Pulmonary artery endothelial cell (primary cell): ENCODE measurements at regions not wholly inside any gene's neighbourhood (a gene's known extent, or its start where the extent isn't known, plus 50 kb on each side); places are given as distances from the start of the nearest gene placed in this dataset.

Experiments
- DNase-seq: peaks from one replicate; pipeline ENCODE4 v3.0.0-alpha.2; 2011; ENCODE audit warnings: low read depth, low spot score

DNA sequence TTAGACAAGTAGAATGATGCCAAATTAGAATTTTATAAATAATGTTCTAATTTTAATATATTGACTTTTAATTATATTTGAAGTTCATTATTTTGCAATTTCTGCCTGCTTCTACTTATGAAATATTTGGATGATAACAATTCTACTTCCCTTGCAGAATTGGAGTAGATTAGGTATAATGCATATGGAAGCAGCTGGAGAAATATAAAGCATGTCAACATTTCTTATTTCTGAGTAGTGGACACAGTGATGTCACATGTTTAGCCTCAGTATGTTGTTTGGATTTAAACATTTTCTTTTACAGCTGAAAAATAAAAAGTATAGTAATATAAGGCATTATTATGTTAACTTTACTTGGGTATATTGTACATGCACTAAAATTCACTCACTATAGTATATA, 344.2 kb upstream of the E2F7 start:
- no peak for DNase-seq

DNA sequence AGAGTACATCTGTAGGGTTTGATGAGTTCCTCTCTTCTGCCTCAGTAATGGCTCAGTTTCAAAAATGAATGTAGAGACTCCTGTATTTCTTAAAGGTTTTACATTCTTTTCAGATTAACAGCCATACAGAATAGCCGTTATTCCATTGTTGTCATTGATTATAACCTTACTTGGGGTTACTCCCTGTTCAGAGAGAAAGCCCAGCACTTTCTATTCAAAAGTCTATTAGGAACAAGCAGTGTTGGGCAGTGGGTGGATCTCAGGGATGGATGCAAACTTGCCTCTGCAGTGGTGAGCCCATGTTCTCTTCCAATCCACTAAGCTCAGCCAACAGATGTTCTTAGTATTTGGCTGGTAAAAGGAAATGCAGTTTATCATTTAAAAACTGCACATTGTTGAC, 342.6 kb upstream of the E2F7 start:
- DNase-seq: no peak

DNA sequence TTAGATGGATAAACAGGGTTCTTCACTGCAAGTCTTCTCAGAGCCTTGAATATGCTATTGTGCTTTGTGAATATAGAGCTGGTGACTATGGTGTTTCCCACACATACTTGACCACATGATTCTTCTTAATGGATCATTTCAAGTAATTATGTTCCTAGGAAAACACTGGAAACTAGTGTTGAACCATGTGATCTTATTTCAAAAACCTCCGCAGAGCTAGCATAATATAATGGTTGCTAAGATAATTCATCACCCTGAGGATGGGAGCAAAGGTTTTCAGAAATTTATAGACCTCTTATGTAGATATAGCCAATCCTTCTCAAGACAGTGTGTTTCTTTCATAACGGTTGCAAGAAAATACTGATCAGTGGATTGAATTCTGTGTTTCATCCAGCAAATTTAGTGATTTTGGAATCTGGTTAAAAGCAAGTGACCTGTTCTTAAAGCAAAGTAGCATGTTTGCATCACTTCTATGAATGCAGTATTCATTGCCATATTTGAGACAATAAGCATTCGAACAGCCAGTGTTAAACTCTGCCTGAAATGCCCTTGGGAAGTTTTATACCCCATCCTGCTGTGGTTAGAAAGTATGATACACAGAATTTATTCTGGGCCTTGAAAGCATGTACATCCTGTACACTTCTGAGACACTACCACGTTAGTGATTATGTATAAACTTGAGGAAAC, 341.0 kb upstream of the E2F7 start:
- no peak for DNase-seq

DNA sequence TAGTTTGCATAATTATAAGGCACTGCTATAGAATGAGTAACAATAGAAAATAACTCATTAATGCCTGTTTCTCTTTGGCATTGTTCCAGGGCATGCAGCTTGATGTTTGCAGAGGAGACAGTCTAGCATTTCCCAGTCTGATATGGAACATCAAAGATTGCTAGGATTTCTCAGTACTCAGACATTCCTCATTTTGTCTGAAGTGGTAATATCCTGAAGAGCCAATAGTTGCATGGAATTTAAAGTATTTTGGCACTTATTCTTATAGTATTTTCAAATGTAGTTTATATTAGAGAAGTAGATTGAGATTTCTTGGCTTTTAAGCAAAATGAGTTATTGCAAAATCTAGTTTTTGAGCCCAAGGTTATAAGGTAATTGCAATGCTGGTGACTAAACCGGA, 337.3 kb upstream of the E2F7 start:
- no peak for DNase-seq

DNA sequence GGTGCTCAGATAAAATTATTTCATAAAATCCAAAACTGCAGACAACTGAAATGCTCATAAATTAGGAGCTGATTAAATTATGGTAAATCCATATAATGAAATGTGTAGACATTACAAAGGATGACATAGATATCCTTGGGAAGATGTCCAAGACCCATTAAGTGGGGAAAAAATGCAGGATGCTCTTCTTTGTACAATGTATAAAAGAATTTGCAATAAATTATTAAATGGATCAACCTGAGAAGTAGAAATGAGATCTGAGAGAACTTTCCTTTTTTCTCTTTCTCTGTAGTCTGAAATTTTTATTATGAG, 336.4 kb upstream of the E2F7 start:
- no peak for DNase-seq

DNA sequence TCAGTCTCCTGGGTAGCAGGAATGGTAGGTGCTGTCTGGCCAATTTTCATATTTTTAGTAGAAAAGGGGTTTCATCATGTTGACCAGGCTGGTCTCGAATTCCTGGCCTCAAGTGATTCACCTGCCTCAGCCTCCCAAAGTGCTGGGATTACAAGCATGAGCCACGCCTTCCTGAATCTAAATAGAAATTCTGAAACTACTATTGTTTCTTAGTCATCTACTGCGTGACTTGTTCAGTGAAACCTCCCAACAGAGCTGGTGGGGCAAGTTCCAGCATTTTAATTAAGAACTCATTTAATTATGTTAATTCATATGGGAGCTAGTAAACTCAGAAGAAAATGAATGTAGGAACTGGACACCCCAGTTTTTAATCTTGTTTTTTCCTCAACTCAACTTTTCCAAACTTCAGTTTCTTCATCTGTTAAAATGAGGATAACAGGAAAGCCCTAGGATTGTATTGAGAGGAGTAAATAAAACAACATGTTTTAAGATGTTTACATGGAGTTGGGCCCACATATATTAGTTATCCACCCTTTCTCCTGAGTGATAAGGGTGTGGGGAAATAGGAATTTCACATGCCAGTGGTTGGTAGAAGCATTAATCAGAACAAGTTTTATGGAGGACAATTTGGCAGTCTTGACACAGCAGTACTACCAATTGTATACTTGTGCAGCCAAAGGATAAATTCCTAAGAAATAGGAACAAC, 335.8 kb upstream of the E2F7 start:
- no peak for DNase-seq

DNA sequence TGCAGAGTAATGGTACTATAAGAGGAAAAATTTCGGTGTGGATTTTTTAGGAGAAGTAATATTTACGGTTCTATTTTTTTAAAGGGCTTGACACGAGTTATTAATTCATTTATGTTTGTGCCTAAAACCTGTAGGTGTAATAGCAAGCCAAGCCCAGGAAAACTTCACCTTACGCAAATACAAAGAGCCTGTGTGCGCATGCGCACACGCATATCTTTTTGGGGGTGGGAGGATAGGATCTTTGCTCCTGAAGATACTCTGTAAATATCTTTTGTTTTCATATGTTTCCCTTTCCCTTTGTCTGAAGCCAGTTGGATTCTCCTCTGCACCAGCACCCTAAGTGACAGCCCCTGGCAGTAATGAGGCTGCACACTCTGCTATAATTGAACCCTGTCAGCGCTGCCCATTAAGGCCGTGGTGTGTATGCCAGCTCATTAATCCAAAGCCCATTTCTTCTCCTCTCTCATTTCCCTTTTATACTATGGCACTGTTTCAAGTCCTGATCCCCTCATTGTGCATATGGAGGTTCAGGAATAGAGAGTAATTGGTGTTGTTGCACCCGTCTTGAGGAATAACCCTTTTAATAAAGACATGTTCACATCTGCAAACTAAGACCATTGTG, 327.2 kb upstream of the E2F7 start:
- DNase-seq: no peak

DNA sequence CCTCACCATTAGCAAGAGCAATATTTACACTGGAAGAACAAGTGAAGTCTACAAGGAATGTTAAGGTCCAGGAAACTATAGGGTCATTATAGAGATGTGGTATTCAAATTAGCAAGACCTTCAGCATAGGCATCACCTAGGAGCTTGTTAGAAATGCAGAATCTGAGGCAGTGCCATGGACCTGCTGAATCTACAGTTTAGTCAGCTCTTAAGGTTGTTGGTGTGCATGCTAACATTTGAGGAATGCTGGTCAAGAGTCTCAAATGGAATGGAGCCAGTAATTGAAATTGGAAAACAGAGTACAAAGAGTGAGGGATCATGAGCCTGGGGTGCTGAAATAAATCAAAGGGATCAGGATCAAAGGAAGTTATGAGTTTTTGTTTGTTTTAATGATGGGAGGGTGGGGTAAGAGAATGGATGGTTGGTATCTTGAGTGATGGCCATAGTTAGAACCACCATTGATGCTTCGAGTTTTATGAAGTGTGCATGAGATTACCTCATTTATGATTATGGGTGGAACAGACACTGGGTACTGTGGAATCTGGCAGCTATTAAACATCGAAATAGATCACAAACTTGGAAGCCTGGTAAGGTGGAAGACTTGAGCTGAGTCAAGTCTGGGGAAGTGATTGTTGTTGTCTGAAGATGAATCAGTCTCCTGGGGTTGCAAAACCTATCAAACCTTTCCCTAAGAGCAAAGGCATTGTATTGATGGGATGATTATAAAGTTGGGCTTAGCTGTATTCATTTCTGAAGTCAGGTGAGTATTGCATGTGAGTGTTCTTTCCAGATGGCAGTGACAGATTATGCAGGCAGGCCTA, 323.3 kb upstream of the E2F7 start:
- DNase-seq: no peak

DNA sequence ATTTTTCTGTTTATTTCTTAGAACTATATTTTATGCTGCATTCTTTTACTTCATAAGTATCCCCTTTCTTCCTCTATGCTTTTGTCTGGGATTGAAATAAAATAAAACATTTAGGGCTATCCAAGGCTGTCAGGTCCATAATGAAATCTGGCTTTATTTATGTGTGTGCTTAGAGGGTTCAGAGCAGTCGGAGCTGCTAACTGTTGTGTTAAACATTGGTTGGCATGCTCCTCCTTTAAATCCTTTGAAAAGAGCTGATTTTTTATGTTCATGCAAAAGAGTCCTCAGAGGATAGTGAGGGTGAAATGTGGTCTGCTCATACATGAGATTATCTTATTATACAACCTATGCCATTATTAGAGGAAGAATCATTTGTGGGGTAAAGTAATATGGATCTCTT, 322.3 kb upstream of the E2F7 start:
- DNase-seq: no peak

DNA sequence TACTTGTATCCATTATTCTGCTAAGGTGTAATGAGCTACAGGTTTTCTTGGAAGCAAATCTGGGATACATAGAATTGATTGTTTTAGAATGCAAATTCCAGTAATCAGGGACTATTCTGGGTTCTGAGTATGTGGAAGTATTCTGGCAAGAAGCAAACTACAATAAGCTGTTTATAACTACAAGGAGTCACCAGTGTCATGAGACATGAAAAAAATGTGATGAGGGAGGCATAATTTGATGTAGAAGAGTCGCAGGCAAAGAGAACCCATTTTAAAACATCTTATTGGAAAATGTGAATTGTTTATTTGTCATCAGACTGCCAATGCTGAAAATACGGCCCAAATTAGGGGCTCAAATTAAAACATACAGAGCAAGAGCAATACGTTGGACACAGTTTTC, 321.8 kb upstream of the E2F7 start:
- no peak for DNase-seq

DNA sequence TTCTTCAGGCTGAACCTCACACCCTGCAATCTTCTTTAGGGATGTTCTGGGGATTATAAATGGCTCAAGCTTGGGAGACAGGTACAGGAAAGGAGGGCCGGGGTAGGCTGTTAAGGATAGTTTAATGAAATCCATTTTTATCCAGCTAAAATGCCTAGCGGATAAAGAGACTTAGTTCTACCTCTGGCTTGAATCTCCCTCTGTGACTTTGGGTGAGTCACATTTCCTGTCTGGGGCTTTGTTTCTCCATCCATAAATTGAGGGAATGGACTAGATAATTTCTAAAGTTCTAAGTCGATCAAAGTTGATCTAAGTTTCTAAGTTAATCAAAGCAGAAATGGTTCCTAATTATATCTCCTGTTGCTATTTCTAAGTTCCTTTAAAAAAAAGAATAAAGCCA, 319.6 kb upstream of the E2F7 start:
- no peak for DNase-seq

DNA sequence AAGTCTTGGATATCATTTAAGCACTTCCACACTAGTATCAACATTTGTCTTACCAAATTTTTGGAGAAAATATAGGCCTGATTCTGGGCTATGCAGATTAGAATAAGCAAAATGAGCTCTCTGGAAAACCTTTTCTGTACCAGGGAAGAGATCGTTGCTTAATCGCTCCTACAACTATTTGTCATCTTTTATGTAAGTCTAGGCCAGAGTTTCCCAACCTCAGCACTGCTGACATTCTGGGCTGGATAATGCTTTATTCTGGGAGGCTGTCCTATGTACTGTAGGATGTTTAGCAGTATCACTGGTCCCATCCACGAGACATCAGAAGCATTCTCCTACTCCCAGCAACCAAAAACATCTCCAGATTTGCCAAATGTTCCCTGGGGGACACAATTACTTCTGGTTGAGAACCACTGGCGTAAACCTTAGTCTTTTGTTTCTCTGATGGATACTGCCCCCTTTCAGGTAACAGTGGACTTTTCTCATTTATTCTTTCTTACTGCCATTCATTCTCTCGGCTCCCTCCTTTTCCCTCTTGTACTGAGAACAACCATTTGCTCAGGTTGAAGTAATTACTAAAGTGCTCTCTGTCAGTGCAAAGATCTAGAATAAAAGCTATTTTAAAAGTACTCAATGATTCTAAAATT, 316.9 kb upstream of the E2F7 start:
- DNase-seq: no peak

DNA sequence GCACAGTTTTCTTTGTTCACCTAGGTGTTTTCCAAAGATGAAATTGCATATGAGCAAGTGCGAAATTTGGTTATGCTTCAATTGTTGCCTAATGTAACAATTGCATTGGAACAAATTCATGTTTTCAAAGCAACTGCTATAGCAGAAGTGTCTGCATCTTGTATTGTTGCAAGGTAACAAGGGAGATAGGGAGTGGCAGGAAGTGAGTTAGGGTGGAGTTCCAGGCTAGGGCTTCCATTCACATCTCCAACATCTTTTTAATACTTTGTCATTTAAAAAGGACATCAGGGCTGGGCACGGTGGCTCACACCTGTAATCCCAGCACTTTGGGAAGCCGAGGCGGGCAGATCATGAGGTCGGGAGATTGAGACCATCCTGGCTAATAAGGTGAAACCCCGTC, 312.3 kb upstream of the E2F7 start:
- no peak for DNase-seq

DNA sequence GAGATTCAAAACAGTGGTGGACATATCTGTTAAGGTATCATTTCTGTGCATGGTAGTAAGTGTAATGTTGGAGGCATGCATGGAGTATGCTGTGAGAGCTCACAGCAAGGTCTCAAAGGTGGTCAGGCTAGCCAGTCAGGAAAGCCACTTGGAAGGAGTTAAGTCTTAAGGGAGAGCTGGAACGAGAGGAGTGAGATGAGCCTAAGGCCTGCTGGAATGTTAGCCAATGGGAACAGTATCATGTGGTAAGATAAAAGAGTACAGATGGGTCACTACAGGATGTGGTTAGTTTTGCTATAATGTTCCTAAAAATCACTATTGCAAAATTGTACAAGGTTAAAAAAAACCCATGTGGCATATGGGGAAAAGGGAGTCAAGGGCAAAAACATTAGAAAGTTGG, 311.7 kb upstream of the E2F7 start:
- DNase-seq: no peak

DNA sequence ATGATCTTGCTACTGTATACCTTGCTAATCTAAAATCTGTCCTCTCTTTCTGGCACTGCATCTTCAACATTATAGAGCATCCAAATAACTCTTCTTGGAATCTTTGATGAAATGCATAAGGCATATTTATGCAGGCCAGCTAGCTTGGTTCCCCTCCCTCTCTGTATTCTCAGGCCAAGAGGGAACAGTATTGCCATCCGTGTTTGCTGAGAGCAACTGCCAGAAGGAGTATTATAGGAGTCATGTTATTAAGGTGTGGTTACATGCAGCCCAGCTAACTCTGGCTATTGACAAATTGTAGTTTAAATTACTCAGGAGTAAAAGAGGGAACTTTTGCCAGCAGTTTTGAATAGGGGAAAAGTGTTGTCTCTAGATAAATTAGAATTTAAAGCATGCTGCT, 309.3 kb upstream of the E2F7 start:
- DNase-seq: no peak

DNA sequence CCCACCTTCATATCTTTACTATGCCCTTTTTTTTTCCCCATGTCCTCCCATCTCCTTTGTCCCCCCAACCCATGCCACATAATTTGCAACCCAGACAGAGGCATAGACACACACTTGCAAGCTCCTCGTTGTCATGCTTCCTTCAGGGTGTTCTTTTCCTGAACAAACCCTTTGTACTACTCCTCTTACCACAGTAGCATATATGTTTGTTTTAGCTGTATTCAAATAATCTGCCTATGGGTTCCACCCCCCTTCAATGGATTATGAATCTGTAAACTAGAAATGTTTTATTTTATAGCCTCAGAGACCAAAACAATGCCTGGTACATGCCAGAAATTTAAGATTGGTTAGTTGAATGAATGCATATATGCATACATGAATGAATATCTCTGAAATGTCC, 307.1 kb upstream of the E2F7 start:
- DNase-seq: no peak

DNA sequence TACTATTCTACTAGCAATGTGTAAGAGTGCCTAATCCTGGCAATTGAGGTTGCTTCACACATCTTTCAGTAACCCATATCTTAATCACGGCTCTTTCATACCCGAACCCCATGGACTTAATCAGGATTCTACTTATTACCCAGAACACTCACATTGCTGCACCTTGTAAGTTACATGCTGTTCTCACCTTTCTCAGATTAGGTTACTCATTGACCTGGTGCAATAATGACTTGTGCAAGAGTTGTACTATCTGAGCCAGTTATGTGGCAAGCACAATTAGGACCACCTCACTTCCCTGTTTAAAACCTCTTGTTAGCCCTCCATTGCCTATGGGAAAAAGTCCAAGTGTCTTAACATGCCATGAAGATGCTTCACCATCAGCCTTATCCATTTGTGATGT, 306.7 kb upstream of the E2F7 start:
- DNase-seq: no peak

DNA sequence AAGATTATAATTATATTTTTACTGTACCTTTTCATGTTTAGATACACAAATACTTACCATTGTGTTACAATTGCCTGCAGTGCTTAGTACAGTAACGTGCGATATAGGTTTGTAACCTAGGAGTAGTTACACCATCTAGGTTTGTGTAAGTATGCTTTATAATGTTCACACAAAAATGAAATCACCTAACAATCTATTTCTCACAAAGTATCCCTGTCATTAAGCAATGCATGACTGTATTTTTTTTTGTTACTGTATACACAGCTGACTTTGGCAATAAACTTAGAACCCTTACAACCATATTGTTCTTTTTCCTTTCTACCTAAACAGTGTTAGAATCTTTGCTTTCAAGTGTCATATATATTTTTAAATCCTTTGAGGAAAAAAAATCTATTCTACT, 303.0 kb upstream of the E2F7 start:
- no peak for DNase-seq

DNA sequence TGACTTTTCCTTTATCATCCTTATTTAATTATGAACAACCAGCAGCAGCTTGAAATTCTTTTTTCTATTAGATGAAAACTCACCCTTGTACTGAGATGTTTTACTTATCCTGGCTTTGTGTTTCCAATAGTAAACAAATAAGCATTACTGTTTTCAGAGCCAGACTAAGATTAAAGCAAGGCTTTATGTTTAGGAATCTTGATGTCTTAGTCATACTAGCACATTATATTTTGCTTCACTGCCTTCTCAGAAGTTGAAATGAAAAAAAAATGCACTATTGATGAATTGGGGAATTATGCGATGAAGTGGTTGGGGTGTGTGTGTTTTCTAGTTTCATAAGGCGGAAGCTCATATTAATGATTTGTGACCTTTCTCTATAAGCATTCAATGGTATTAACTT, 301.2 kb upstream of the E2F7 start:
- no peak for DNase-seq

DNA sequence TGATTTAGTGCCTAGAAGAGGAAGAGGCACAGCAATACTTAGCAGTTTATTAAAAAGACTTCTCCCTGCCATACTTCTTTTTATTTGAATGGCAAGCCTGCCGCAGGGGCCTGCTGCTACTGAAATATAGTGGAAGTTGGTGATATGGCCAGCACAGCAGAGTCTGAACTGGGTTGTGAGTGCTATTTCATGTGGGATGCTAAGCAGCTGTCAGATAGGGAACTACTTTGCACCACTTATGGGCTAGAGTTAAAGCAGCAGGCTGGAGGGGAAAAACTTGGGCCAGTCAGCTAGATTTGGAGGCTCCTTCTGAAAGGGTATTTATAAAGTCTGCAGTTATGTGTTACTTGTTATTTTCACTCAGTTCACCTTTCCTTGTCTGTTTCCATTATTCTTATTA, 299.0 kb upstream of the E2F7 start:
- no peak for DNase-seq

DNA sequence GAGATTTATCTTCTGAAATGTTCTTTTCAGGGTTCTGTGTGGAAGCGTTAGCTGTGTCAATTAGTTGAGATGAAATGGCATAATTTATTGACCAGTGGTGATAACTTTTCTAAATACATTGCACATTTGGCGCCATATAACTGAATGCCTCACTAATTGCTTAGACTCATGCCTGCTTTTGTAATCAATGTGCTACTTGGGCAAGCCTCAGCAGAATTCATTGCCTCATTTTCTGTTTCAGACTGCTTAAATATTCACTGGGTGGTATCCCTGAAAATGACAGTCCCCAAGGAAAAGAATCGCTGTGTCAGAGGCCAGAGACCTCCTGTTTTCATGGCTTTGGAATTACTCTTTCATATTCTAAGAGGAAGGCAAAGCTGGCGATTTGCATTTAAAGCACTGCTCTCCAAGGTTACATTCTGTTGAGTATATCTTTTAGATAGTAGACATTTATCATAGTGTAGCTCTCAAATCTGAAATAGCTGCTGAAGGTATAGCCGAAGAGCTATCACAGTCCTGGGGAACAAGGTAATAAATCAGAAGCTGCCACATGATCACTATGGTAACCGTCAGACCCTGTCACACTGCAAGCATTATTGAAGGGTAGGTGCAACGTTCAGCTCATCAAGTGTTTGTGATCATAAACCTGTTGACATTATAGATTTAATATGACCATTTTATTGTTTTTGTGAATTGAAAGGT, 297.3 kb upstream of the E2F7 start:
- DNase-seq: no peak
